ENCODE measurements at regions not wholly inside any gene's neighbourhood (a gene's known extent, or its start where the extent isn't known, plus 50 kb on each side); places are given as distances from the start of the nearest gene placed in this dataset.

- Histone ChIP-seq H3K9me1 (replicated peaks; ENCODE audit: control insufficient read depth, extremely low read depth, insufficient read depth, low read length) (no peaks in the 10 kb centered on the region), H3K9ac (replicated peaks; ENCODE audit: extremely low read depth, insufficient read depth, low read length) (no peak overlapping the region), H3K79me2 (ENCODE audit: control insufficient read depth, insufficient read depth, low read length) (no peaks in the 10 kb centered on the region), H3K36me3 (ENCODE audit: control insufficient read depth in 2 of 2, extremely low read depth in 1 of 2, insufficient read depth in 2 of 2, low read length in 2 of 2) (no peaks in the 10 kb centered on the region), H3K4me1 (ENCODE audit: control insufficient read depth, extremely low read depth, insufficient read depth, low read length) (peaks cover 25% of the 10 kb centered on the region), H4K20me1 (replicated peaks; ENCODE audit: control insufficient read depth, extremely low read depth, insufficient read depth, low read length) (no peaks in the 10 kb centered on the region), H3K9me3 (replicated peaks; ENCODE audit: control insufficient read depth, insufficient read depth, low read length) (no peaks in the 10 kb centered on the region), H3K27me3 (ENCODE audit: control insufficient read depth in 2 of 2, insufficient read depth in 2 of 2, low read length in 2 of 2) (no peaks in the 10 kb centered on the region), H3K4me2 (ENCODE audit: insufficient read depth, low read length) (no peak overlapping the region), H2AFZ (ENCODE audit: low read depth, low read length) (no peak overlapping the region), H3K27ac (ENCODE audit: insufficient read depth, low read depth, low read length) (no peak overlapping the region), H3K4me3 (replicated peaks in 1 of 3; ENCODE audit: insufficient read depth in 1 of 3, low read depth in 1 of 3, low read length in 3 of 3) (no peak overlapping the region)
- ChIA-PET CTCF (interaction anchor here (1.5 kb wide), 1 partner anchor 13 kb away, joined by 3 read pairs; no protein-coding TSS in a partner anchor), POLR2A (no interaction called here)
- no TSS peak for BruUV-seq (replicated peaks)
- TF ChIP-seq, protein P1, sequence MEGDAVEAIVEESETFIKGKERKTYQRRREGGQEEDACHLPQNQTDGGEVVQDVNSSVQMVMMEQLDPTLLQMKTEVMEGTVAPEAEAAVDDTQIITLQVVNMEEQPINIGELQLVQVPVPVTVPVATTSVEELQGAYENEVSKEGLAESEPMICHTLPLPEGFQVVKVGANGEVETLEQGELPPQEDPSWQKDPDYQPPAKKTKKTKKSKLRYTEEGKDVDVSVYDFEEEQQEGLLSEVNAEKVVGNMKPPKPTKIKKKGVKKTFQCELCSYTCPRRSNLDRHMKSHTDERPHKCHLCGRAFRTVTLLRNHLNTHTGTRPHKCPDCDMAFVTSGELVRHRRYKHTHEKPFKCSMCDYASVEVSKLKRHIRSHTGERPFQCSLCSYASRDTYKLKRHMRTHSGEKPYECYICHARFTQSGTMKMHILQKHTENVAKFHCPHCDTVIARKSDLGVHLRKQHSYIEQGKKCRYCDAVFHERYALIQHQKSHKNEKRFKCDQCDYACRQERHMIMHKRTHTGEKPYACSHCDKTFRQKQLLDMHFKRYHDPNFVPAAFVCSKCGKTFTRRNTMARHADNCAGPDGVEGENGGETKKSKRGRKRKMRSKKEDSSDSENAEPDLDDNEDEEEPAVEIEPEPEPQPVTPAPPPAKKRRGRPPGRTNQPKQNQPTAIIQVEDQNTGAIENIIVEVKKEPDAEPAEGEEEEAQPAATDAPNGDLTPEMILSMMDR (IDR thresholded peaks at IDR 0.05; ENCODE audit: extremely low read depth in 1 of 2, insufficient read depth in 1 of 2, low read depth in 1 of 2, low read length in 2 of 2): no peak
- no peak for TF ChIP-seq POLR2AphosphoS5 (IDR thresholded peaks at IDR 0.05; ENCODE audit: insufficient read depth, low read depth, low read length)
- no peak for TF ChIP-seq GATA2 (IDR thresholded peaks at IDR 0.05; ENCODE audit: insufficient read depth, insufficient read length, low read depth, low read length)
- TF ChIP-seq MYC (IDR thresholded peaks at IDR 0.05; ENCODE audit: low read depth, low read length): no peak
- TF ChIP-seq POLR2A (IDR thresholded peaks at IDR 0.05; ENCODE audit: low read depth, low read length): no peak
- no peak for DNase-seq (ENCODE audit: low read depth, low spot score)
- dilution Hi-C loops (cut with MboI; ENCODE audit: extremely low pct_ligation_motif_present, low sequenced_read_pairs): no loop called here
- intact Hi-C loops (cut with micrococcal nuclease): loop anchor here (5.0 kb wide), 1 partner anchor 242 kb away; no protein-coding TSS in a partner anchor
- no peak for FAIRE-seq
Observed at GRCh38 chr3:102094506-102094905, 245.2 kb downstream of the NFKBIZ start.

DNA sequence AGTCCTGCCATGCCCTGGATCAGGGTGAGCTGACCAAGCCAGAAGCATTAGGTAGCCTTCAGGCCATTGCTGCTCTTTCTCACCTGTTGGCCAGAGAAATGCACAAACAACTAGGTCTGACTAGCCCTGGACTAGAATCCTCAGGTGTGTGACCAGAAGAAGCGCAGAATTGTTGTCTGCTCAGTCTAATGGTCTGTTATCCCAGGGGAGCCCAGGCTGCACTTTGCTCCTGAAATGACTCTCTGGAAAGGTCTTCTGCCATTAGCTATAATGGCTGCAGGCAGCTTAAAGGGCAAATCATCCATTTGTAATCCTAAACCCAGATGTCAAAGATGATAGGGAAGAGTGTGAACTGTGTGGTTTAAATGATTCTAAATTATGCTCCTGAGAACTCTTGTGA lies 246.1 kb downstream of the NFKBIZ start:
- no peaks in the 10 kb centered on the region for H3K9me1 ChIP-seq (replicated peaks; ENCODE audit: control insufficient read depth, extremely low read depth, insufficient read depth, low read length)
- no peaks in the 10 kb centered on the region for H3K79me2 ChIP-seq (ENCODE audit: control insufficient read depth, insufficient read depth, low read length)
- DNase-seq (ENCODE audit: low read depth, low spot score) (no peak), FAIRE-seq (no peak)
- H3K4me2 ChIP-seq (ENCODE audit: insufficient read depth, low read length): no peak overlapping the region
- no peak overlapping the region for H2AFZ ChIP-seq (ENCODE audit: low read depth, low read length)
- no peak overlapping the region for H3K4me3 ChIP-seq (replicated peaks in 1 of 3; ENCODE audit: insufficient read depth in 1 of 3, low read depth in 1 of 3, low read length in 3 of 3)
- TF ChIP-seq JUN (IDR thresholded peaks at IDR 0.05; ENCODE audit: borderline replicate concordance, insufficient read depth, insufficient read length, low read depth): no peak
- TF ChIP-seq, protein P1 (IDR thresholded peaks at IDR 0.05; ENCODE audit: extremely low read depth in 1 of 2, insufficient read depth in 1 of 2, low read depth in 1 of 2, low read length in 2 of 2): no peak
- no peak for TF ChIP-seq POLR2AphosphoS5 (IDR thresholded peaks at IDR 0.05; ENCODE audit: insufficient read depth, low read depth, low read length)
- TF ChIP-seq MAX (IDR thresholded peaks at IDR 0.05; ENCODE audit: insufficient read depth, insufficient read length): no peak
- TF ChIP-seq POLR2A (IDR thresholded peaks at IDR 0.05; ENCODE audit: low read depth, low read length): no peak
- TF ChIP-seq FOS (IDR thresholded peaks at IDR 0.05; ENCODE audit: borderline replicate concordance, insufficient read depth, low read length): no peak
- TF ChIP-seq GATA2 (IDR thresholded peaks at IDR 0.05; ENCODE audit: insufficient read depth, insufficient read length, low read depth, low read length): no peak
- no peak for TF ChIP-seq EZH2 (IDR thresholded peaks at IDR 0.05; ENCODE audit: borderline replicate concordance, low read depth, low read length, severe bottlenecking)
- TF ChIP-seq MYC (IDR thresholded peaks at IDR 0.05; ENCODE audit: low read depth, low read length): no peak
- no peak overlapping the region for H3K27ac ChIP-seq (ENCODE audit: insufficient read depth, low read depth, low read length)
- H3K9me3 ChIP-seq (replicated peaks; ENCODE audit: control insufficient read depth, insufficient read depth, low read length): no peaks in the 10 kb centered on the region
- no peaks in the 10 kb centered on the region for H3K27me3 ChIP-seq (ENCODE audit: control insufficient read depth in 2 of 2, insufficient read depth in 2 of 2, low read length in 2 of 2)
- intact Hi-C loops (cut with micrococcal nuclease) (no loop called here), dilution Hi-C loops (cut with MboI; ENCODE audit: extremely low pct_ligation_motif_present, low sequenced_read_pairs) (no loop called here)
- H3K36me3 ChIP-seq (ENCODE audit: control insufficient read depth in 2 of 2, extremely low read depth in 1 of 2, insufficient read depth in 2 of 2, low read length in 2 of 2): no peaks in the 10 kb centered on the region
- H4K20me1 ChIP-seq (replicated peaks; ENCODE audit: control insufficient read depth, extremely low read depth, insufficient read depth, low read length): no peaks in the 10 kb centered on the region
- BruUV-seq (replicated peaks): no TSS peak
- ChIA-PET CTCF (interaction anchor here (1.0 kb wide), 1 partner anchor 11 kb away, joined by 3 read pairs; no protein-coding TSS in a partner anchor), POLR2A (interaction anchor here (0.9 kb wide), 1 partner anchor 61 kb away, joined by 3 read pairs; no protein-coding TSS in a partner anchor)
- peaks cover 24% of the 10 kb centered on the region for H3K4me1 ChIP-seq (ENCODE audit: control insufficient read depth, extremely low read depth, insufficient read depth, low read length)
- H3K9ac ChIP-seq (replicated peaks; ENCODE audit: extremely low read depth, insufficient read depth, low read length): no peak overlapping the region
